SK-N-SH (cell line): ENCODE measurements at regions not wholly inside any gene's neighbourhood (a gene's known extent, or its start where the extent isn't known, plus 50 kb on each side); places are given as distances from the start of the nearest gene placed in this dataset.

Experiments used
- CTCF ChIA-PET: fragments of 300-600, 350-600 bp; formaldehyde crosslinking; extraction: SDS; loops from one replicate; lab custom pipeline; 2021; lab: Yijun Ruan, JAX
- POLR2A ChIA-PET: fragments of 350-600 bp; sonication (Branson Sonifier 250); formaldehyde crosslinking; extraction: SDS; loops from one replicate; lab custom pipeline; 2020; ENCODE audit warnings: antibody characterized with exemption, inconsistent platforms; lab: Yijun Ruan, JAX
- DNase-seq: peaks from one replicate; pipeline ENCODE4 v3.0.0; 2012
- H2AFZ ChIP-seq: fragments of 200-600 bp; sonication (generic); 2 replicates; pipeline ENCODE4 v1.8.1; 2016; ENCODE audit warnings: antibody characterized with exemption, mild to moderate bottlenecking, low read depth
- H3F3A ChIP-seq: fragments of 200-600 bp; sonication (generic); replicated peaks from 2 replicates; pipeline ENCODE3; 2016; ENCODE audit warnings: antibody characterized with exemption, mild to moderate bottlenecking; ENCODE audit not compliant: insufficient read depth
- H3K27ac ChIP-seq, 2 experiments: fragments of 200-500 bp in 1 of 2; fragments of 200-600 bp in 1 of 2; sonication (Bioruptor generic) in 1 of 2; sonication (generic), shearing (Covaris generic) in 1 of 2; 2 replicates each; pipeline versions ENCODE4 v1.5.1 to v1.6.1; 2014 to 2016; ENCODE audit warnings: low read depth in 2 of 2, inconsistent platforms in 1 of 2, low read length in 1 of 2, mild to moderate bottlenecking in 1 of 2, mixed read lengths in 1 of 2
- H3K27me3 ChIP-seq: fragments of 200-600 bp; sonication (generic), shearing (Covaris generic); 2 replicates; pipeline ENCODE4 v1.6.1; 2016; ENCODE audit warnings: mixed run types; ENCODE audit not compliant: insufficient read depth
- H3K36me3 ChIP-seq, 2 experiments: fragments of 200-500 bp in 1 of 2; fragments of 200-600 bp in 1 of 2; sonication (Bioruptor generic) in 1 of 2; sonication (generic) in 1 of 2; replicated peaks in 1 of 2; 2 replicates each; pipeline versions ENCODE3 to v1.5.1; 2014 to 2016; ENCODE audit warnings: low read length in 1 of 2, mild to moderate bottlenecking in 1 of 2; ENCODE audit not compliant: insufficient read depth in 2 of 2, control insufficient read depth in 1 of 2
- H3K4me1 ChIP-seq, 2 experiments: fragments of 200-500 bp in 1 of 2; fragments of 200-600 bp in 1 of 2; sonication (Bioruptor generic) in 1 of 2; sonication (generic), shearing (Covaris generic) in 1 of 2; 2 replicates each; pipeline versions ENCODE4 v1.5.1 to v1.6.1; 2014 to 2016; ENCODE audit warnings: low read depth in 1 of 2, low read length in 1 of 2, mixed run types in 1 of 2; ENCODE audit not compliant: insufficient read depth in 2 of 2, control insufficient read depth in 1 of 2
- H3K4me2 ChIP-seq: fragments of 200-600 bp; sonication (generic), shearing (Covaris generic); 2 replicates; pipeline ENCODE4 v1.6.1; 2017; ENCODE audit warnings: mixed run types
- H3K4me3 ChIP-seq, 2 experiments: fragments of 200-500 bp in 1 of 2; fragments of 200-600 bp in 1 of 2; sonication (Bioruptor generic) in 1 of 2; sonication (generic), shearing (Covaris generic) in 1 of 2; 2 replicates each; pipeline versions ENCODE4 v1.5.1 to v1.8.1; 2014 to 2016; ENCODE audit warnings: low read depth in 2 of 2, inconsistent platforms in 1 of 2, low read length in 1 of 2, mild to moderate bottlenecking in 1 of 2, mixed read lengths in 1 of 2, moderate library complexity in 1 of 2
- H3K79me2 ChIP-seq: fragments of 200-600 bp; sonication (generic); 2 replicates; pipeline ENCODE4 v1.8.1; 2017; ENCODE audit warnings: mild to moderate bottlenecking; ENCODE audit not compliant: insufficient read depth
- H3K9ac ChIP-seq: fragments of 200-600 bp; sonication (generic); 2 replicates; pipeline ENCODE4 v1.6.1; 2017; ENCODE audit warnings: mixed run types
- H3K9me2 ChIP-seq: fragments of 200-600 bp; sonication (generic); 2 replicates; pipeline ENCODE4 v1.6.1; 2017; ENCODE audit warnings: mixed run types
- H3K9me3 ChIP-seq: fragments of 200-600 bp; sonication (generic); 2 replicates; pipeline ENCODE4 v1.6.1; 2017; ENCODE audit warnings: mixed run types, mild to moderate bottlenecking, moderate library complexity
- H4K20me1 ChIP-seq: fragments of 200-600 bp; sonication (generic); 2 replicates; pipeline ENCODE4 v1.6.1; 2017; ENCODE audit warnings: mild to moderate bottlenecking, mixed run types; ENCODE audit not compliant: insufficient read depth
- ELF1 ChIP-seq: IDR thresholded peaks from 2 replicates; pipeline ENCODE4 v1.4.0; 2012
- EZH2phosphoT487 ChIP-seq: fragments of 200-600 bp; sonication (generic); IDR thresholded peaks from 2 replicates; pipeline ENCODE4 v1.6.1; 2017; ENCODE audit warnings: low read depth, mixed run types, mild to moderate bottlenecking, antibody characterized with exemption, moderate library complexity, borderline replicate concordance
- FOSL2 ChIP-seq: IDR thresholded peaks from 2 replicates; pipeline ENCODE4 v1.4.0; 2012; ENCODE audit warnings: low read depth, mild to moderate bottlenecking, moderate library complexity, borderline replicate concordance
- FOXJ3 ChIP-seq: sonication (generic); formaldehyde crosslinking; IDR thresholded peaks from 2 replicates; pipeline ENCODE4 v1.5.1; 2020; ENCODE audit warnings: mild to moderate bottlenecking, missing genetic modification reagents
- GATA2 ChIP-seq: sonication (generic); formaldehyde crosslinking; IDR thresholded peaks from 2 replicates; pipeline ENCODE4 v1.5.0; 2020; ENCODE audit warnings: mild to moderate bottlenecking, missing genetic modification reagents
- IRF3 ChIP-seq: fragments of 150-350 bp; IDR thresholded peaks from 2 replicates; pipeline ENCODE4 v1.6.1; 2016; ENCODE audit warnings: mild to moderate bottlenecking, low read depth, low read length
- JUND ChIP-seq: IDR thresholded peaks from 2 replicates; pipeline ENCODE4 v1.4.0; 2012
- MEF2A ChIP-seq: IDR thresholded peaks from 2 replicates; pipeline ENCODE4 v1.4.0; 2012; ENCODE audit warnings: low read depth, borderline replicate concordance
- NFIC ChIP-seq: IDR thresholded peaks from 2 replicates; pipeline ENCODE4 v1.4.0; 2012; ENCODE audit warnings: borderline replicate concordance
- NRF1 ChIP-seq: IDR thresholded peaks from 2 replicates; pipeline ENCODE4 v1.6.1; 2012; ENCODE audit warnings: low read depth, mild to moderate bottlenecking, low read length
- RFX5 ChIP-seq: IDR thresholded peaks from 2 replicates; pipeline ENCODE4 v1.6.1; 2012; ENCODE audit warnings: mild to moderate bottlenecking, improper control_type of control experiment, low read length
- SIN3A ChIP-seq: IDR thresholded peaks from 2 replicates; pipeline ENCODE4 v1.6.1; 2012; ENCODE audit warnings: low read depth, mild to moderate bottlenecking, low read length, moderate library complexity, borderline replicate concordance
- TAF1 ChIP-seq: IDR thresholded peaks from 2 replicates; pipeline ENCODE4 v1.6.1; 2012; ENCODE audit warnings: low read depth, mild to moderate bottlenecking, low read length, moderate library complexity, borderline replicate concordance
- USF2 ChIP-seq: fragments of 150-350 bp; IDR thresholded peaks from 2 replicates; pipeline ENCODE4 v1.6.1; 2017; ENCODE audit warnings: antibody characterized with exemption, low read length, low read depth, borderline replicate concordance
- WGBS: methylation state at CpG from one replicate; pipeline ENCODE4 v1.1.6; 2017; ENCODE audit warnings: low lambda C conversion rate; 5-methylcytosine and 5-hydroxymethylcytosine counted together
- TF ChIP-seq, protein P1 (sequence below): IDR thresholded peaks from 2 replicates; pipeline ENCODE4 v1.4.0; 2012; ENCODE audit warnings: low read depth
- TF ChIP-seq, protein P2 (sequence below): fragments of 200-600 bp; sonication (generic); IDR thresholded peaks from 2 replicates; pipeline ENCODE4 v1.6.1; 2017; ENCODE audit warnings: antibody characterized with exemption, mild to moderate bottlenecking, moderate library complexity
- TF ChIP-seq, protein P3 (sequence below): IDR thresholded peaks from 2 replicates; pipeline ENCODE4; 2012
- TF ChIP-seq, protein P4 (sequence below): IDR thresholded peaks from 2 replicates; pipeline ENCODE4 v1.4.0; 2012; ENCODE audit warnings: low read depth, borderline replicate concordance
- TF ChIP-seq, protein P5 (sequence below): IDR thresholded peaks from 2 replicates; pipeline ENCODE4 v1.6.1; 2012; ENCODE audit warnings: mild to moderate bottlenecking, low read depth, low read length, moderate library complexity

GRCh38 chr7:98551611-98552273 is 65.3 kb upstream of the NPTX2 start (continued):
- TF ChIP-seq, protein P1, sequence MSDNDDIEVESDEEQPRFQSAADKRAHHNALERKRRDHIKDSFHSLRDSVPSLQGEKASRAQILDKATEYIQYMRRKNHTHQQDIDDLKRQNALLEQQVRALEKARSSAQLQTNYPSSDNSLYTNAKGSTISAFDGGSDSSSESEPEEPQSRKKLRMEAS: no peak
- TF ChIP-seq, all 33 proteins: peak for 0

- no peak for DNase-seq
- Histone ChIP-seq H4K20me1 (no peaks in the 10 kb centered on the region), H3K79me2 (no peaks in the 10 kb centered on the region), H3K4me3 (no peak overlapping the region), H3K9me3 (peaks cover 10% of the 10 kb centered on the region), H3K27ac (no peak overlapping the region), H3K4me2 (no peak overlapping the region), H3K4me1 (peaks cover 0 to 9% of the 10 kb centered on the region in 2 experiments; a peak in 1 of 4 replicates), H3K9me2 (no peaks in the 10 kb centered on the region), H3K36me3 (no peaks in the 10 kb centered on the region), H3F3A (no peaks in the 10 kb centered on the region), H3K9ac (no peak overlapping the region), H3K27me3 (no peaks in the 10 kb centered on the region), H2AFZ (no peak overlapping the region)
- ChIA-PET POLR2A (no interaction called here), CTCF (interaction anchor here (0.7 to 1.0 kb wide), 2 partner anchors 292 to 331 kb away, joined by 3 read pairs; no protein-coding TSS in a partner anchor)
- no peak for TF ChIP-seq FOSL2
- TF ChIP-seq, protein P2, sequence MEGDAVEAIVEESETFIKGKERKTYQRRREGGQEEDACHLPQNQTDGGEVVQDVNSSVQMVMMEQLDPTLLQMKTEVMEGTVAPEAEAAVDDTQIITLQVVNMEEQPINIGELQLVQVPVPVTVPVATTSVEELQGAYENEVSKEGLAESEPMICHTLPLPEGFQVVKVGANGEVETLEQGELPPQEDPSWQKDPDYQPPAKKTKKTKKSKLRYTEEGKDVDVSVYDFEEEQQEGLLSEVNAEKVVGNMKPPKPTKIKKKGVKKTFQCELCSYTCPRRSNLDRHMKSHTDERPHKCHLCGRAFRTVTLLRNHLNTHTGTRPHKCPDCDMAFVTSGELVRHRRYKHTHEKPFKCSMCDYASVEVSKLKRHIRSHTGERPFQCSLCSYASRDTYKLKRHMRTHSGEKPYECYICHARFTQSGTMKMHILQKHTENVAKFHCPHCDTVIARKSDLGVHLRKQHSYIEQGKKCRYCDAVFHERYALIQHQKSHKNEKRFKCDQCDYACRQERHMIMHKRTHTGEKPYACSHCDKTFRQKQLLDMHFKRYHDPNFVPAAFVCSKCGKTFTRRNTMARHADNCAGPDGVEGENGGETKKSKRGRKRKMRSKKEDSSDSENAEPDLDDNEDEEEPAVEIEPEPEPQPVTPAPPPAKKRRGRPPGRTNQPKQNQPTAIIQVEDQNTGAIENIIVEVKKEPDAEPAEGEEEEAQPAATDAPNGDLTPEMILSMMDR: no peak
- no peak for TF ChIP-seq MEF2A
- no peak for TF ChIP-seq ELF1
- TF ChIP-seq, protein P3, sequence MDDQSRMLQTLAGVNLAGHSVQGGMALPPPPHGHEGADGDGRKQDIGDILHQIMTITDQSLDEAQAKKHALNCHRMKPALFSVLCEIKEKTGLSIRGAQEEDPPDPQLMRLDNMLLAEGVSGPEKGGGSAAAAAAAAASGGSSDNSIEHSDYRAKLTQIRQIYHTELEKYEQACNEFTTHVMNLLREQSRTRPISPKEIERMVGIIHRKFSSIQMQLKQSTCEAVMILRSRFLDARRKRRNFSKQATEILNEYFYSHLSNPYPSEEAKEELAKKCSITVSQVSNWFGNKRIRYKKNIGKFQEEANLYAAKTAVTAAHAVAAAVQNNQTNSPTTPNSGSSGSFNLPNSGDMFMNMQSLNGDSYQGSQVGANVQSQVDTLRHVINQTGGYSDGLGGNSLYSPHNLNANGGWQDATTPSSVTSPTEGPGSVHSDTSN: no peak
- TF ChIP-seq, protein P4, sequence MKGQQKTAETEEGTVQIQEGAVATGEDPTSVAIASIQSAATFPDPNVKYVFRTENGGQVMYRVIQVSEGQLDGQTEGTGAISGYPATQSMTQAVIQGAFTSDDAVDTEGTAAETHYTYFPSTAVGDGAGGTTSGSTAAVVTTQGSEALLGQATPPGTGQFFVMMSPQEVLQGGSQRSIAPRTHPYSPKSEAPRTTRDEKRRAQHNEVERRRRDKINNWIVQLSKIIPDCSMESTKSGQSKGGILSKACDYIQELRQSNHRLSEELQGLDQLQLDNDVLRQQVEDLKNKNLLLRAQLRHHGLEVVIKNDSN: no peak
- no peak for TF ChIP-seq NFIC
- TF ChIP-seq EZH2phosphoT487: no peak
- no peak for TF ChIP-seq NRF1
- TF ChIP-seq USF2: no peak
- no peak for TF ChIP-seq FOXJ3 (CRISPR knock-in tag)
- TF ChIP-seq, protein P5, sequence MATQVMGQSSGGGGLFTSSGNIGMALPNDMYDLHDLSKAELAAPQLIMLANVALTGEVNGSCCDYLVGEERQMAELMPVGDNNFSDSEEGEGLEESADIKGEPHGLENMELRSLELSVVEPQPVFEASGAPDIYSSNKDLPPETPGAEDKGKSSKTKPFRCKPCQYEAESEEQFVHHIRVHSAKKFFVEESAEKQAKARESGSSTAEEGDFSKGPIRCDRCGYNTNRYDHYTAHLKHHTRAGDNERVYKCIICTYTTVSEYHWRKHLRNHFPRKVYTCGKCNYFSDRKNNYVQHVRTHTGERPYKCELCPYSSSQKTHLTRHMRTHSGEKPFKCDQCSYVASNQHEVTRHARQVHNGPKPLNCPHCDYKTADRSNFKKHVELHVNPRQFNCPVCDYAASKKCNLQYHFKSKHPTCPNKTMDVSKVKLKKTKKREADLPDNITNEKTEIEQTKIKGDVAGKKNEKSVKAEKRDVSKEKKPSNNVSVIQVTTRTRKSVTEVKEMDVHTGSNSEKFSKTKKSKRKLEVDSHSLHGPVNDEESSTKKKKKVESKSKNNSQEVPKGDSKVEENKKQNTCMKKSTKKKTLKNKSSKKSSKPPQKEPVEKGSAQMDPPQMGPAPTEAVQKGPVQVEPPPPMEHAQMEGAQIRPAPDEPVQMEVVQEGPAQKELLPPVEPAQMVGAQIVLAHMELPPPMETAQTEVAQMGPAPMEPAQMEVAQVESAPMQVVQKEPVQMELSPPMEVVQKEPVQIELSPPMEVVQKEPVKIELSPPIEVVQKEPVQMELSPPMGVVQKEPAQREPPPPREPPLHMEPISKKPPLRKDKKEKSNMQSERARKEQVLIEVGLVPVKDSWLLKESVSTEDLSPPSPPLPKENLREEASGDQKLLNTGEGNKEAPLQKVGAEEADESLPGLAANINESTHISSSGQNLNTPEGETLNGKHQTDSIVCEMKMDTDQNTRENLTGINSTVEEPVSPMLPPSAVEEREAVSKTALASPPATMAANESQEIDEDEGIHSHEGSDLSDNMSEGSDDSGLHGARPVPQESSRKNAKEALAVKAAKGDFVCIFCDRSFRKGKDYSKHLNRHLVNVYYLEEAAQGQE: no peak
- TF ChIP-seq JUND: no peak
- TF ChIP-seq RFX5: no peak
- no peak for TF ChIP-seq TAF1
- TF ChIP-seq, protein P1: no peak
- no peak for TF ChIP-seq IRF3
- no peak for TF ChIP-seq SIN3A
- TF ChIP-seq GATA2 (CRISPR knock-in tag): no peak
- 17% methylated on average over 5 of the region's 6 CpGs for WGBS
Observed at GRCh38 chr7:98548971-98549370, 68.1 kb upstream of the NPTX2 start.
